Testis (tissue), 2 donors: ENCODE measurements at regions not wholly inside any gene's neighbourhood (a gene's known extent, or its start where the extent isn't known, plus 50 kb on each side); places are given as distances from the start of the nearest gene placed in this dataset.

Source experiments
- POLR2A ChIP-seq: fragments of 450-650 bp; IDR thresholded peaks from one replicate; pipeline ENCODE4 v1.6.1; 2017; ENCODE audit warnings: antibody characterized with exemption, mild to moderate bottlenecking, moderate library complexity
- TF ChIP-seq, protein P1 (sequence below), 3 experiments: fragments of 450-650 bp in 2 of 3; fragments of 200-600 bp in 1 of 3; sonication (generic) in 1 of 3; IDR thresholded peaks; one replicate each; pipeline ENCODE4 v1.5.1; 2016 to 2019; ENCODE audit warnings: antibody characterized with exemption in 3 of 3, mild to moderate bottlenecking in 2 of 3, moderate library complexity in 1 of 3

DNA sequence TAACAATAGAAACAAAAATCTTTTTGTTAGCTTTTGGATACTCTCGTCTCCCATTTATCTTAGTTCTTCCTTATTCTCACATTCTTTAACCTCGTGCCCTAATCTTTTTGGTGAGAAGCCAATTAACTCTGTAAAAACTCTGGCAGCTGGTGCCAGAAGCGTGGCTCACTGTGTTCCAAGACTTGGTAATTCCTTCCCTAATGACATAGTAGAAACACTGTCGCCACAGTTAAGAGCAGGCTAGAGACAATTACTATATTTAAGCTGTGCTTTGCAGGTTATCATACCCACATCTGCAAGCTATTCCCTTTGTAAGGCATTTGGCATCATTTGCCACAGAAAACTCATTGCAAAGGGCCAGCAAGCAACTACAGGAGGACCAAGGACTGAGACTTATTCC, 160.9 kb upstream of the PIK3R1 start:
- no peak for TF ChIP-seq POLR2A
- TF ChIP-seq, protein P1, sequence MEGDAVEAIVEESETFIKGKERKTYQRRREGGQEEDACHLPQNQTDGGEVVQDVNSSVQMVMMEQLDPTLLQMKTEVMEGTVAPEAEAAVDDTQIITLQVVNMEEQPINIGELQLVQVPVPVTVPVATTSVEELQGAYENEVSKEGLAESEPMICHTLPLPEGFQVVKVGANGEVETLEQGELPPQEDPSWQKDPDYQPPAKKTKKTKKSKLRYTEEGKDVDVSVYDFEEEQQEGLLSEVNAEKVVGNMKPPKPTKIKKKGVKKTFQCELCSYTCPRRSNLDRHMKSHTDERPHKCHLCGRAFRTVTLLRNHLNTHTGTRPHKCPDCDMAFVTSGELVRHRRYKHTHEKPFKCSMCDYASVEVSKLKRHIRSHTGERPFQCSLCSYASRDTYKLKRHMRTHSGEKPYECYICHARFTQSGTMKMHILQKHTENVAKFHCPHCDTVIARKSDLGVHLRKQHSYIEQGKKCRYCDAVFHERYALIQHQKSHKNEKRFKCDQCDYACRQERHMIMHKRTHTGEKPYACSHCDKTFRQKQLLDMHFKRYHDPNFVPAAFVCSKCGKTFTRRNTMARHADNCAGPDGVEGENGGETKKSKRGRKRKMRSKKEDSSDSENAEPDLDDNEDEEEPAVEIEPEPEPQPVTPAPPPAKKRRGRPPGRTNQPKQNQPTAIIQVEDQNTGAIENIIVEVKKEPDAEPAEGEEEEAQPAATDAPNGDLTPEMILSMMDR (IDR thresholded peaks at IDR 0.05), result no peak
